Amygdala (tissue), 56 donors: ENCODE measurements at regions not wholly inside any gene's neighbourhood (a gene's known extent, or its start where the extent isn't known, plus 50 kb on each side); places are given as distances from the start of the nearest gene placed in this dataset.
"Not testable (repeated sequence)": the region's sequence is repeated elsewhere in the genome, so short reads cannot be mapped to it uniquely, and the experiment has no call there.

Source experiments
- DNase-seq, 56 donors: peaks; one replicate each; lab custom pipeline; 2025; lab: John Stamatoyannopoulos, UW

DNA sequence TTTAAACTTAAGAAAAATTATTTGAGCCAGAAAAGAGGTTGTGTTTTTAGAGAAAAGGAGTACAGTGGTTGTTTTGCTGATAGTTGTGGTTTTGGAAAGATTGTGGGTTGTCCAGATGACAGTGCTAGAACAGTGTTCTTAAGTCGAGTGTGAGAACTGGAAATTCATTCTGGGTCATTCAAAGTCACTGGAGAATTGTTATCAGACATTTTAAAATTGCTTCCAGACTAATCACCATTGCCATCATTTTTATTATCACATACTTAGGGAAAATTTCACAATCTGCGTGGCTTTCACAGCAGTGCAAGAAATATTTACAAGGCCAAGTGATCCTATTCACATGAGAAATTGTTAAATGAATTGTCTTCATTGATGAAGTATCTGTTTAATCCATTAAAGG is 242.2 kb upstream of the DDI1 start:
- no peak for DNase-seq

DNA sequence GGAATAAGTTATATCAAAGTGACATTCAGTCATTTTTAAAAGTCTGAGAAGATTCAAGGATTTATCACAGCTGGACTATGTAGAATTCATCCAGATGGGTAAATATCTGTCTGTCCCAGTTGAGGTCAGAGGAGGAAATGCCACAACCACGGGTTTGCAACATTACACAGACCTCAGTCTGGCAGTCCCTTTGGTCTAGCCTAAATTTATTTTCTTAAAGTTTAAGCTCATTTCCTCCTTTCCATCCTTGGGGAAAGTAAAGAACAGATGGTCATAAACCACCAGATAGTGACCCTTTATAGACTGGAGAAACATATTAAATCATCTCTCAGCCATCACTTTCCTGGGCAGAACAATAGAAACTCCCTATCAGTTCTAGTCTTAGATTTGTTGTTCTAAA is 238.4 kb upstream of the DDI1 start:
- DNase-seq = no peak

DNA sequence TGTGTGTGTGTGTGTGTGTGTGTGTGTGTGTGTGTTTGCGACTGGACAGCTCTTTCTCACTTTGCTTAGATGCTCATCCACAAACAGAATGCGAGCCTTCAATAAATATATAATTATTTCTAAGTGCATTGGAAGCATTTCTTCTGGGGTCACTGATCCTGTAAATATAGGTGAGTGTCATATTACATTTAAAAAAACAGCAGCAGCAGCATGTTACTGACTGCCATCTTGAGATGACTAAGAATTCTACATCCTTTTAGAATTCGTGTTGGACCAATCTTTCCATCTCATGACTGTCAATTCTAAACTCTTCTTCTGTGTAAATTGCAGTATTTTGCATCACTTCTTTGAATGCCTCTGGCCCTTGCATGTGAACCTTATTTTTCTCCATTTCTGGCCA is 238.0 kb upstream of the DDI1 start:
- no peak for DNase-seq

DNA sequence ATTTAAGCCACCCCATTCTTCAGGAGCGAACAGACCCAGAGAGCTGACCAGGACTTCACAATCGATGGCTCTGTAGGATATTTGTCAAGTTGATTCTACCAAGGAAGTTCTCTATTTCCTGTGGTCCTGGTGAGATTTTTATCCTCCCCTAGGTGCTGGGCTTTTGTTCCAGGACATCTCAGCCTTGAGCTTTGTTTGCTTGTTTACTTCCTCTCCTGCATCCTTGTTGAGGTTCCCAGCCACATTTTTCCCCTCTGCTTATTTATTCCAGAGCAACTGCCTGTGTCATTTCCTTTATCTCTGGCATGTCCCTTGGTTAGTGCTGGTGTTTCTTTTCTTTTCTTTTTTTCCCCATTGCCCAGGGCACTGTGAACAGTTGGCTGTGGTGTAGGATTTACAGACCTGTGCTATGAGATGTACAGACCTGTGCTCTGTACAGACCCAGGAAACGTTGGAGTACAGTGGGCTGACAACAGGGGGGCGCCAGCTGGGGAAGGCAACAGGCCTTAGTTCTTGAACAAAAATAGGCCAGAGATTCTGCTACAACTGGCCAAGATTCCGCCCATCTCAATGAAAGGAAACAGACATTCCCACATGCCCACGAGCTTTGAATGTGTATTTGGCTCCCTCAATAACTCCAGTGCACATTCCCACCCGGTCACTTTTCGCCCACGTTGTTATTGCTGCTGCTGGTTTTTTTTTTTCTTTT is 235.9 kb upstream of the DDI1 start:
- DNase-seq = no peak

DNA sequence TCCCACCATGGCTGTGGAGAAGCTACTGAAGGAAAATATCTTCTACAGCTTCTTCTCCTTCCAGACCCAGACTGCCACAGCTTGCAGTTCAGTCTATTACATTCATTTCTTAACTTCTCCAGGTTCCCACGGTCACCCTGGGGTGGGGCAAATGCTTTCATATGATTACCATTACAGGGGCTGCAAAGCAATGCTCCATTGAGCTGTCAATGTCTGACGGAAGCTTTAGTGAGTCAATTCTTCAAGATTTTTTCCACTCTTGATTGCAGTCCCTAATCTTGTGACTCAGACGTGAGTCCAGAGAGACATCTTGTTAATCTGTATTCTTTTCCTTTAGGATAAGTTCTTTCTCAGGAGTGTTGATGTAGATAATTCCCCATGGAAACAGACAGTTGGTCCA is 233.4 kb upstream of the DDI1 start:
- DNase-seq = no peak

DNA sequence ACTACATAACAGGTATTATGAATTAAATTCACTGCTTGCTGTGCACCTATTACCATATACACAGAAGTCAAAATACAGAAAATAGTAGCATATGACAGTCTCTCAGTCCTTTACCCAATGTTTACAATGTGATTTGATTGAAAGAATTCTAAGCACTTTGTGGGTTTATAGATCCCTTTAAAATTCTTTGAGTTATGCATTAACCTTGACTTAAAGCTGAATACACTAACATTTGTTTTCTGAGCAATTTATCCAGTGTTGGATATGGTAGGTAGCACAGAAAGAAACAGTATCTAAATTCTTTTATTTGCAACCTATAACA is 230.8 kb upstream of the DDI1 start:
- no peak for DNase-seq

DNA sequence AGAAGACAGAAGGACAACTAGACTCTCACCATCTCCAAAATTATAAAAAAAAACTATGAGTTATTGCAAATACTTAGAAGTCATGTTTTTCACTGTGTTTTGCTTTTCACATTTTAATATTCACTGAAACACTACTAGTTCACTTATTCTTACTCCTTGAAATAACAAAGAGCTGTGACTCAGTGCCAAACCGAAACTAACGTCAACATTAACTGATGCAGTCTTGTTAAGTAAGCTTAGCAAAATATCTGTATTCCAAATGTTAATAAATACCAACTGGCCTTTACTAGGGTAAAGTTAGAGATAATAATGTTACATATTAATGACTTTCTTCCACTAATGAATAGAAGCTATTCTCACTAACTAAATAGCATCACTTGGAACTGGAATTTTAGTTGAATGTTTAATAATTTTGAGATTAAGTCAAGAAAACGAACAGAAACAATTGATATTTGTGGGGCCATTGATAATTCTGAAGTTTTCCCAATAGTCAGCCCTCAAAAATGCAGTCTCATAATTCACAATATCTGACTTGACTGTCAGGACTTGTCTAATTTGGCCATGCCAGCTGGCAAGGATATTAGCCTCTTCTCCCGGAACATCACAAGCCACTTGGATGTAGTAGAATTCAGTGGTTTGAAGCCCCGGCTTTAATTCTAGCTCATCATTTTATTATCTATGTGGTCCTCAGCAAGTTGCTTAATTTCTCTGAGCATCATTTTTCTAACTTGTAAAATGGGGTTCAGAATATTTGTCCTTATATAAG is 230.1 kb upstream of the DDI1 start:
- DNase-seq = peak in 2 of 56 donors; percentile 0 to 9

DNA sequence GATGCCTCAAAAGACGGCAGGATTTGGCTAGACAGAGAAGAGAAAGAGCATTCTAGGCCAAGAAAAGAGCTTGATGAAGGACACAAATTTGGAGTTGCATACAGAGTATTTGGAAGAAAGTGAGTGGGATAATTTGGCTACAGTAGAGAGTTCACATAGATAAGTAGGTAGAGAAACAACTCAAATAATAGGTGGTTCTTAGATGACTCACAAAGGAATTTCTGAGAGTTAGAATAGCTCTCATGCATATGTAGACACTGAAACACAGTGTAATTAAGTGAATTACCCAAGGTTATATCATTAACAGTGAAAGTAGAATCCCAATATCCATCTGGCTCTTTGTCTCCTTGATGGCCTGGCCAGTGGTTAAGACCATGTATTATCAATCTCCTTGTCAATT is 228.6 kb upstream of the DDI1 start:
- no peak for DNase-seq

DNA sequence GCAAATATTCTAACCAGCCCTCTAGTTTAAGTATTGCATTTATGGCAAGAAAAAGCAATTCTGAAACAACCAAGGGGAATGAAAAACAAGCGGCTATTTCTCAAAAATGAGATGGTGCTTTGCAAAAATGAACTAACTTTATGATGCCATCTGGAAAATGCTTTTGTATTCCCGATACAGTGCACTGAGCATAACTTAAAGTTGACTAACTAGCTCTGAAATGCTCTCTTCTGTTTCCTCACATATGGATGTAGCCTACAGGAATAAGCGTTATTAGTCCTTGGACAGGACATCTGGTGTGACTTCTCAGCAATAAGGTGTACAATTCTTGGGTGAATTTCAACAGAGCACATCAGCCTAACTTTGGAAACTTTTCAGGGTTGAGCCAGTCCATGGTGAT is 228.2 kb upstream of the DDI1 start:
- DNase-seq = no peak

DNA sequence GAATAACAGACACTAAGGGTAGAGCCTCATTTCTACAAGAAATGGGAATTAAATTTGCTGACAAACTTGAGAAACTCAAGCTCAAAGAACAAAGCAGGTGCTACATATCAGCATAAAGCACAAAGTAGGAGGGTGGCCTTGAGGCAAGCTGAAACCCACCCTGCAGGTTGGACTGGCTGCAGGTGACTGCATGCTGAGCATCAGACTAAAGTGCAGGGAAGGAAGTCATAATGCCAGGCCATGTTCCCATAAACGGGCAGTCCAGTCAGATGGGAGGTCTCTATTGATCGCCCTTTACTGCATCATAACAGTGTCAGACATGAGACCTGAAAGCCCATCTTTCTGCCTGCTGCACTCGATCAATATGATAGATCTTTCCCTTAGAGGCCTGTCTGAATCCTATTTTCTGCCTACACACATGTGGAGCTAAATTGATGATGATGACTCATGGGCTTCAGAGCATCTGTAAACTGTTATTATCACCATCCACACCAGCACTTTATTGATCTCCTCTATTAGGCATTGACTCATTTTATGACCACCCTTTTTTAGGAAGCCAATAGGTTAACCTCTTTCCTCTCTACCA is 224.5 kb upstream of the DDI1 start:
- DNase-seq = no peak

DNA sequence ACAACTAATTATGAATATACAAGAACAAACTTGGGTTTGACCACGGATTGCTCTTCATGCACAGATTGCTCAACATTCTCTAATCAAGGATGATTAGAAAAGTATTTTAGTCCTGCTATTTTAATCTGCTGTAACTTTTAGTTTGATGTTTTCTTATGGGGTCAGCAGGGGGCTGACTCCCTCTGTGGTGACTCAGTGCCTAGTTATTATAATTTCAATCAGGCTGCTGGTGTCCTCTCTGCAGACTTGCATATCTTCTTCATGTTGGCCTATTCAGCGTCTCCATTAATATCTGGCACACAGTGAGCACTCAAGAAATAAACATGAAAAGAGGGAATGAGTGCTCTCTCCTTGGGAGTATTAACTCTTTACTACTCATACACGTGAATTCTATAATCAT is 223.8 kb upstream of the DDI1 start:
- no peak for DNase-seq

DNA sequence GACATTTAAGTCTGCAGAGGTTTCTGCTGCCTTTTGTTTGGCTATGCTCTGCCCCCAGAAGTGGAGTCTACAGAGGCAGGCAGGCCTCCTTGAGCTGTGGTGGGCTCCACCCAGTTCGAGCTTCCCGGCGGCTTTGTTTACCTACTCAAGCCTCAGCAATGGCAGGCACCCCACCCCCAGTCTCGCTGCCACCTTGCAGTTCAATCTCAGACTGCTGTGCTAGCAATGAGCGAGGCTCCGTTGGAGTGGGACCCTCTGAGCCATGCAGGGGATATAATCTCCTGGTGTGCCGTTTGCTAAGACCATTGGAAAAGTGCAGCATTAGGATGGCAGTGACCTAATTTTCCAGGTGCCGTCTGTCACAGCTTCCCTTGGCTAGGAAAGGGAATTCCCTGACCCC is 216.1 kb upstream of the DDI1 start:
- not testable (repeated sequence) for DNase-seq

DNA sequence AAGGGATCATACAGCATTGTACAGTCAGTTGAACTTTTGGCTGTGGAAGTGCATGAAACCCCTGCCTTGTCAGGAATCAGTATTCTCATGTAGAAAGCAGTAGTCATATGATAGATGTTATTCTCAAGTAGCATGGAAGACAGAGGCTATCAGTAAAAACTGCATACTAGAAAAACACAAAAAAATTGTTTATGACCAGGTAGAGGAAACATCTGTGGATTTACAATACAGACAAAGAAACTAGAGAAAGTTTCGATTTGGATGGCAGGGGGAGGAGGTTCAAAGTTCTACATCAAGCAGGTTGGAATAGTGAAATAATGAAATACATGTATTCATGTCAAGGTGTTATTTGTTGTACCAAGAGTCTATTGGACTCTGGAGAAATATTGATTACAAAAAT is 212.3 kb upstream of the DDI1 start:
- DNase-seq = no peak

DNA sequence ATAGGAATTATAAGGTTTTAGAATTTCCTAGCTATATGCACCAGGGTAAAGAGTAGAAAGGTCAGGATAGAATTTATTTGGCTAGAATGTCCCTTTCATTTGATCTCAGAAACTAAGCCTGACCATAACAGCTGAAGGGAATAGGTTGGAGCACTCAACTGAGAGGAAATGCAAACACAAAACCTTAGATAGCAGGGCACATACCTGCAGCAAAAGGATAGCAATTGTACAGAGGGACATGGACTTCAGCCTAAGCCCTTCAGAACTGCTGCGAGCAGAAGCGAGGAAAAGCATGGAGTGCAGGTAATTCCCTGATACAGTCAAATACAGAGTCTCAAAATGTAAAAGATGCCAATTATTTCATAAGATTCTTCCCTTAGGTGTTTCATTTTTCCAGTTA is 211.0 kb upstream of the DDI1 start:
- no peak for DNase-seq

DNA sequence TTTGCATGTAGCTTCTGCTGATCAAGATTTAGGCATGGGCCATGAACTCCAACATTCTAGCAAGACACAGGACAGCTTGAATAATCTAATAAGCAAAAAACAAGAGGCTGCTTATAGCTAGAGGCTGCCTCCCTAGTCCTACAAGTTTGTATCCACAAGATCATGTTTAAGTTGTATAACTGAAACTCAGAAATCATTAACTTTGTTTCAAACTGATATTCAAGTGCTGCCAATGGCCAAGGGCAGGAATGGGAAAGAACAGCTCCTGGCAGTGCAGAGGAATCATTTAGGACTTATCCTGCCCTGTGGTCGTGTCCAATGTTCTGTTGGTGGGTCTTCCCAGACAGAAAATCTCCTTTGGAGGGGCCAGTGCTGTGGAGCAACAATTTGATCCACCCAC is 209.6 kb upstream of the DDI1 start:
- DNase-seq = no peak

DNA sequence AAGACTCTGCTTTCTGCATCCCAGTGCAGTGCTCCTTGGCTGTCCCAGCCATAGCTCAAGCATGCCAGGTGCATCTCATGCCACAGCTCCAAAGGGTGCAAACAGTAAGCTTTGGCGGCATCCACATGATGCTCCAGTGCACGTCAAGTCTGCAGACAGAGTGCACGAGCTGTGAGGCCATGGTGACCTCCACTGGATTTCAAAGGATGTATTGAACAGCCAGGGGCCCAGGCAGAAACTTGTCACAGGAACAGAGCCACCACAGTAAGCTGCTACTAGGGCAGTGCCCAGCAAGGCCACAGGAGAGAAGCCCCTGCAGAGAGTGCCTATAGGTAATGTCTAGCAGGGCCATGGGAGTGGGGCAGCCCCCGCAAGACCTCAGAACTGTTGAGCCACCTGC is 206.8 kb upstream of the DDI1 start:
- DNase-seq = no peak

DNA sequence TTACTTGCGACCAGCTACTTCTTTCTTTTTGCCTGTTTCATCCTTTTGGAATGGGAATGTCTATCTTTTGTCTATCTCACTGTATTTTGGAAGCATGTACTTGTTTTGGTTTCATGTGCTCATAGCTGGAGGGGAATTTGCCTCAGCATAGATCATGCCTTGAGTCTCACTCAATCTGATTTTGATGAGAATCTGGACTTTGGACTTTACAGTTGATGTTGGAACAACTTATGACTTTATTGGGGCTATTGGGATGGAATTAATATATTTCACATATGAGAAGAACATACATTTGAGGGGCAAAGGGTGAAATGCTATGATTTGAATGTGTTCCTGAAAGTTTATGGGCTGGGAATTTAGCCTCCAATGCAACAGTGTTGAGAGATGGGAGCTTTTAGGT is 206.2 kb upstream of the DDI1 start:
- DNase-seq = no peak

DNA sequence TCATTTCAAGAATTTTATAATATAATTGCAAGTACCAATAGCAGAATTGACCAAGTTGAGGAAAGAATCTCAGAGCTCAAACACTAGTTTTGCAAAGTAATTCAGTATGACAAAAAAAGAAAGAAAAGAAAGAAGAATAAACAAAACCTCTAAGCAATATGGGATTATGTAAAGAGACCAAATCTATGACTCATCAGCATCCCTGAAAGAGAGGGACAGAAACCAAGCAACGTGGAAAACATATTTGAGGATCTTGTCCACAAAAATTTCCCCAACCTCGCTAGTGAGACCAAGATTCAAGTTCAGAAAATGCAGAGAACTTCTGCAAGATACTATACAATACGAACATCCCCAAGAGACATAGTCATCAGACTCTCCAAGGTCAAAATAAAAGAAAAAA is 203.7 kb upstream of the DDI1 start:
- DNase-seq = no peak

DNA sequence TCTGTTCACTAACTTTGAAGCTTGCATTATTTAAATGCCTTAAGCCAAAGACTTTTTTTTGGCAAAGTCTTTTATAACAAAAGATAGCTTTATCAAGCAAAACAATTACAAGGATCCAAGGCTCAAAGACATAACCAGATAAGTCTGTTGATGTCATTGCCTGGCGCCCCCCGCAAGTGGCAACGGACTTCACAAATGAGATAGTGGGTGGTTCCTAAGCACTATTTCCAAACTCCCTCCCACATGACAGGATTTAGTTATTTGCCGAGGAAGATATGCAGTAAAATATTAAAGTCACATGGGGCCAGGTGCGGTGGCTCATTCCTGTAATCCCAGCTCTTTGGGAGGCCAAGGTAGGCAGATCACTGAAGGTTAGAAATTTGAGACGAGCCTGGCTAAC is 194.2 kb upstream of the DDI1 start:
- no peak for DNase-seq

DNA sequence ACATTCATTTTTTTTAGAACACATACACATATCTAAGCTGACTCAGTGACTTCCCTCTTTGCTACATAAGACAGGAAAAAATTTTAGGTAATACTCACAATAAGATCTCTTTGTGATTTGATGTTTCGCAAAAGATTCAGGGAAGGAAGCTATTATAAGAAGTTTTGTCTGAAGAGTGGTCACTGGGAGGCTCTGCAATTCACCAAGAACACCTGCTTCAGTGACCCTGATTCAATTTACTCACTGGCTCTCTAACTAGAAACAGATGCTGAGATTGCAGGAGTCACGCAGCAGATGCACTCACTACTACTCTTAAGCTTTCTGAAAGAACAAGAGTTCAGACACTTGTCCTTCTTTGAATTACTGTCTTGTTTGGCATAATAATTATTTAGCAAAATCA is 193.6 kb upstream of the DDI1 start:
- no peak for DNase-seq

DNA sequence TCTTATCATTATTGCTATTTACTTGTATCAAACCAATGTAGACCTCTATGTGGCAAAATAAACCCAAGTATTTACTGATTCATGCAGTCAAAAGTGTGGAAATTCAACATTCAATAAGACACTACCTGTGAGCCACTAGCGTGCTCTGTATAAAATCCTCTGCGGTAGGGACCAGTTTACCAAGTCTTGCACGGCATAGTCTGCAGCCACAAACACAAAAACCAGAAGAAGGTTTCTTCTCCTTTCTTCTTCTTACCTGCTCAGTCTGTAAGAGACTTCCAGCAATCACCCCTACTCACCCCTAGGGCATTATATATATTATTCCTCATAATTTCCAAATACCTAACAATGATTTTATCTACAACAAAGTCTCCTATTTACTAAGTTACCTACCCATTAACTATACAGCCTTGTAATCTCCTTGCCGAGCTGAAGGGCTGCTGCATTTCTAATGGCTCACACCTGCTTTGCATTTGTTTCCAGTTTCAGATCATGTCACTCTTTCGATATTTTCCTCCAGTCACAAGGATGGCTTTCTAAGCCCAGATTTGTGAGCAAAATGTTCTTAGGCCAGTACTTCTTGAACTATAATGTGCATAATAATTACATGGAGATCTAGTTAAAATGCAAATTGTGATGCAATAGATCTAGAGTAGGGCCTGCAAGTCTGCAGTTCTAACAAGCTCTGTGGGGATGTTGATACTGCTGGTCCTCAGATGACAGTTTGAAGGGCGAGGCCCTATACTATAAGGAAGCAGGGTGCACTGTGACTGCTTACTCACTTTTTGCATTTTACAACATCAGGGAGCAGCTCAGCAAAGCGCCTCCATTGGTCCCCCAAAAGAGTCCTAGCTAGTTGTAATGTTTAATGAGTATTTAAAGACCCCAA is 191.9 kb upstream of the DDI1 start:
- no peak for DNase-seq
